Activated gamma-delta T cell (primary cell): ENCODE measurements at regions not wholly inside any gene's neighbourhood (a gene's known extent, or its start where the extent isn't known, plus 50 kb on each side); places are given as distances from the start of the nearest gene placed in this dataset.

Experiments
- DNase-seq: peaks from one replicate; lab custom pipeline; 2025; lab: John Stamatoyannopoulos, UW

DNA sequence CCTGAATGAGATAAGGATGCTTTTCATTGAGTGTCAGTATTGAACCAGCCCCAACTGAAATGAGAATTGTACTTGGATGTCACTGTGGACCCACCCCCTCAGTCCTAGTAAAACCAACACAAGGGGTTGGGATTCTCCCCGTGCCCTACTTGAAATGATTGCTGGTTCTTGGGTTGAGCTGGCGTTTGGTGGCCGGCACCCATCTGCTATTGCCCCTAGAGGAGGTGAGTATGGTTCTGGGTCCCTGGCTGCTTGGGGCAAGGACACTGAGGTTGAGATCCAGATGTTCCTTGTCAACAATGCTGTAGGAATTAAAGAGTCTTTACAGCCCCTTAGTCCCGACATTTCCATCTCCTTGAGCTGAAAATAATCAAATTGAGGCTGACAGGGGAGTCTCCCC lies 170.0 kb upstream of the ZNF32 start:
- no peak for DNase-seq

DNA sequence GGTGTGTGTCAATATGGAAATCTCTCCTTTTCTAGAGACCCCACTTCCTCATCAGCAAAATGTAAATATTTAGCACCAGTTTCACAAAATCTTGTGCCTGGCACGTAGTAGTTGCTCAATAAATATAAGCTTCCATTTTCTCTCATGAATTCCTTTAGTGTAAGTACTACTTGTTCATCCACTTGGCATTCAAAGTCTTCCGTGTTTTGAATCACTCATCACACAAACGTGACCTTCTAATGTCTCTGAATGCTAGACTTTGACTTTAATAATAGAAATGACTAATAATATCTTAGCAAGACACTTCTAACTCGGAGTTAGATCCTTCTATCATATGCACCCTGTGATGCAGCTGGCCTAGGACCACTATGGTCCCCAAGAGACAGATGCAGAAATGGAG lies 168.7 kb upstream of the ZNF32 start:
- DNase-seq: no peak

GRCh38 chr10:43816351-43817321 lies 168.0 kb upstream of the ZNF32 start:
- no peak for DNase-seq

DNA sequence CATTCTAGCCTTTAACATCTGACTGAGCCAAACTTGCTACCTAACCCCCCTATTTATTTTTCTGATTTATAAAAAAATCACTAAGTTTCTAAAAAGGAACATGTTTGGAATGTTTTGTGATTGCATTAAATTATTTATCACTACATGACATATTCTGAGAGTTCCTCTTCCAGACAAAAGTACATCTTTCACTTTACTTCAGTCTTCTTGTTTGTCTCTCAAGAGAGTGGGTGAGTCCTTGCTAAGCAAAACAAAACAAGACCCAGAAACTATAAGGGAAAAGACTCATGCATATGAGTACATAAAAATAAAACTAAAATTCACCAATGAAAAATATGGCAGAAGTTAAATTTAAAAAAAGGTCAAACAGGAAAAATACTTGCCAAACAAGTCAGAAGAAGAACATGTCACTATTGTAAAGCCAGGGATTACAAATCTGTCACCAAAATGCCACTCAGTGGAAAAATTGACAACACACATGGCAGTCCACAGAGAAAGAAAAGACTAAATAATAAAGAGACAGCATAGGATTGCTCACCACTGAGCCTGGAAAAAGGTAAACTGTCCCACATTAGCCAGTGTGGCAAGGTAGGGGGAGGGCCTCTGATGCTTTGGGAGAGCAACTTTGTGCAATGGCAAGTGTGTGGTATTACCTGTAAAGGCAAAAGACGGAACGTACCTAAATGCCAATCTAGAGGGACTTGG lies 166.7 kb upstream of the ZNF32 start:
- no peak for DNase-seq

- no peak for DNase-seq
Measured at GRCh38 chr10:43814663-43815062, 166.0 kb upstream of the ZNF32 start.

DNA sequence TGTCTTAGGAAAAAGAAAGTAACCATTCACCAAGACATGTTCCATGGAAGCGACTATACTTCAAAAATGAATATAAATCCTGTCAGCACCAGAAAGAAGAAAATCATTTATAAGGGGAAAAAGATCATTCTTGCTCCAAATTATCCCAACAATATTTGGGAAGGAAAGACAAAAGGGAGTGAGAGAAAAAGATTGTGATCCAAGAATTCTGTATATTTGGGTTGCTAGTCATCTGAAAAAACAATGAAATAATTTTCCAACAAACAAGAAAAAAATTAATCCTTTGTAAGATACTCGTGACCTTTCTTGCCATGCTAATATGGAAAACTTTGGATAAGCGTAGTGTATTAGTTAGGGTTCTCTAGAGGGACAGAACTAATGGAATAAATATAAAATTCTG lies 163.2 kb upstream of the ZNF32 start:
- DNase-seq: no peak

DNA sequence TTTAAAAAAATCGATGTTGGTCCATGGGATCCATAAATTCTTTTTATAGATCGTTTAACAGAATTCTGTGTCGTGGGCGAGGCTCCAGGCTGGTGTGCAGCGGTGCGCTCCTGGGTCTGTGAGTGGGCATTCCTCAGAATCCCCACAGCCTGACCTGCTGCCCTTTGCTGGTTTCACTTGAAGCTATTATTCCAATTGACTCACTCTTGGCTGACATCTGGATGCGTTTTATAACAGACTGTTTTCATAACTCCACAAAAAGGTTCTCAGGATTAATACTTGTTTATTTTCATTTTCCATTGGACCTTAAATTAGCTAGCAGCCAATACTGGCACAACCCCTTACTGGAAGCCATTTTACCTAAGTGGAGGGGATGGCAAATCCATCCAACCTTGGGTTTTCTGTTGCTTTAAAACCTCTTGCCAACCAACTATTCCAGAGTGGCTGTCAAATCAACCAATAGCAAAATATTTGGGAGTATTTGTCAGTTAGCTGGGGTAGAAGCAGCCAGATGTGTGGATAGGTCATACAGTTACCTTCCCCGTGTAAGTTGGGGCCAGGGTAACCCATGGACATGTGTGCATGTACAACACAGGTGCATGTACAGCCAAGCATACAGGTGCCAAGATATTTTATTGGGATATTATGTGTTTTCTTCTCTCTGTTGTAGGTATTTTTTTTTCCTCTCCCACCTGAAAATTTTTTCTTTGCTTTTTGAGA lies 160.7 kb upstream of the ZNF32 start:
- no peak for DNase-seq

GRCh38 chr10:43808136-43808535 lies 159.5 kb upstream of the ZNF32 start:
- DNase-seq: no peak

DNA sequence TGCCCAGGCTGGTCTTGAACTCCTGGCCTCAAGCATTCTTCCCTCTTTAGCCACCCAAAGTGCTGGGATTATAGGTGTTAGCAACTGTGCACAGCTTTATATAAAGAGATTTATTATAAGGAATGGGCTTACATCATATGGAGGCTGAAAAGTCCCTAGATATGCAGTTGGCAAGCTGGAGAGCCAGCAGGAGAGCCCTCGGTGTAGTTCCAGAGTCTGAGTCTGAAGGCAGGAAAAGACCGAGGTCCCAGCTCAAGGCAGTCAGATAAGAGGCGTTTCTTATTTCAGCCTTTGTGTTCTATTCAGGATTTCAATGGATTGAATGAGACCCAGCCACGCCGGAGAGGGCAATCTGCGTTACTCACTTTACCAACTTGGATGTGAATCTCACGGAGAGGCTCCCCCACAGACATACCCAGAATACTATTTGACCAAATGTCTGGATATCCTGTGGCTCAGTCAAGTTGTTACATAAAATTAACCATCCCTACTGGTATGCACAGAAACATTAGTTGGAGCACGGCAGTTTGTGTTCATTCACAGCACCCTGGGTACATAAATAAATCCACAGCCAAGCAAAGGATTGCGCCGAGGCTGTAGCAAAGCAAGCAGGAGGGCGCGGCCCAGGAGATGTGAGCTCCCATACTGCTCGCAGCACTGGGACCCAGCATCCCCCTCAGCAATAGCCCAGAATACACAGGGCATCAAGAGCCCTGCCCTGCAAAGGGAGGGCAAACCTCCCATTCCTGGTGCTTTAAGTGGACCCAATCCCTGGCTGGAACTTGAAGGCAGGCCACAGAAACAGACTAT lies 158.4 kb upstream of the ZNF32 start:
- no peak for DNase-seq

- DNase-seq: no peak
Measured at GRCh38 chr10:43803791-43804190, 155.1 kb upstream of the ZNF32 start.

DNA sequence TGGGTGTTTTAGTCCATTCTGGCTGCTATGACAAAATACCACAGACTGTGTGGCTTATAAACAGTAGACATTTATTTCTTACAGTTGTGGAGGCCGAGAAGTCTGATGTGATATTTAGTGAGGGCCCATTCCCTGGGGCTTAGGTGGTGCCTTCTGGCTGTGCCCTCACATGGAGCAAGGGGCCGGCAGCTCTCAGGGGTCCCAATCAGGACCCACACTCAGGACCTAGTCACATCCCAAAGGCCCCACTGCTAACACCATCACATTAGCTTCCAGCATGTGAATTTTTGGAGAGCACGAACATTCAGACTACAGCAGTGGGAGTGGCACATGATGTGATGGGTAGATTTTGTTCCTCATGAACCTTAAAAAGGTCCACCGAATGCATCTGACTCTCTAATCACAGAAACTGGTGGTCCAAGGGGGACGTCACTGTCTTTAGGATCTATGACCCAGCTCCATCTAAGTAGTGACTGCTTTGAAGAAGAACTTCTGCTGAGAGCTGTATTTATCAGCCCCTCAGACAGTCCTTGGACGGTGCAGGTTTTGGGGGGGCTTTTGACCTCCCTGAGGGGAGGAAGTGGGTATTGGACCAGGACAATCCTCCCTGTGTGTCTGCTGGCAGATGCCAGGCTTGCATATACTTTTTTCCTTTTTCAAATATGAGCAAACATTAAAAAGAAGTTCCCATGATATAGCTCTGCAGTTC lies 154.5 kb upstream of the ZNF32 start:
- DNase-seq: no peak

GRCh38 chr10:43801626-43802025 lies 152.9 kb upstream of the ZNF32 start:
- DNase-seq: no peak

- DNase-seq: no peak
Measured at GRCh38 chr10:43801140-43801539, 152.5 kb upstream of the ZNF32 start.

DNA sequence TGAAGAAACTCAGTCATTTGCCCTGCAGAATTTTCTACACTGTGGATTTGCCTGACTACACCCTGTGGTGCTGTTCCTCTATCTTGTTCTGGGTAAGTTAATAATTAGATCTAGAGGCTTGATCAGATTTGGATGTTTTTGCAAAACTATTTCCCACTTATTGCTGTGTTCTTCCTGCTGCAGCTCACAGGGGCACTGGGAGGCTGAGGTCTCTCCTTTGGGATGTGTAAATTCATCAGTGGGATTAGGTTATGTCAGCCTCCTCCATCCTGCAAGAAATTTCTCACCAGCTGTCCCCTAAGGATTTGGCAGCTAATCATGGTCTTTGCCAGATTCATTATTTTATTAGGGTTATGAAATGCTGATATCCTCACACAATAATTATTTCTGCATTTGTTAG lies 148.1 kb upstream of the ZNF32 start:
- DNase-seq: no peak

DNA sequence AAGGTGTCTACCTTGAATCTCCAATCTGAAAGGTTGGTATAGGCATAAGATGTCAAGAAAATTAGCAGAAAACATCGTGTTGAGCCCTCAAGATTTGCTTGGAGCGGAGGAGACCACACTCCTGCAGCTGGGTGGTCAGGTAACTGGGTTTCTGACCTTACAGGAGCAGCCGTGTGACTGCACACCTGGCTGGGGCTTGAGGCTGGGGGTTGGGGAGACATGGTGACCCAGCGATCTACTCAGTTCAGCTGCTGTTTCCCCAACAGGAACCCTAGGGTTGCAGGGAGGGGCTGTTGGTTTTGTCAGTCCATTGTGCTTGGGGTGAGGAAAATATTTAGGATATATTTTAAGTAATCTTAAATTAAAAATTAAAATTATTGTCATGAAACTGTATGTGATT lies 147.0 kb upstream of the ZNF32 start:
- no peak for DNase-seq

DNA sequence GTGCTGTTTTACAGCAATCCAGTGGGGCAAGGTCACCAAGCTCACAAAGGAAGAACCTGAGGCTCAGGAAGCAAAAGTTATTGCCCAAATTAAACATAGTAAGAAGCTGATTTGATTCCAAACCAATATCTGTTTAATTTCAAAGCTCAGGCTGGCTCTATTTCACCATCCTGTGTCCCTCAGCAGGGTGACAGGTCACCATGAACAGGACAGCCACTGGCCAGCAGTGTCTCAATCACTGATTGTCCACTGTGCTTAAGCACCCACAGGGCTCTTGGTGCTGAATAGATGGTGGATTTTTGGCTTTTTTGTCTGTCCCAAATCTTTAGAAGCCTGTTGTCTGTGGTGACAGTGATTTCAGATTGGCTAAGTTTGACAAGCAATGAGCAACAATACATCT lies 146.4 kb upstream of the ZNF32 start:
- no peak for DNase-seq

DNA sequence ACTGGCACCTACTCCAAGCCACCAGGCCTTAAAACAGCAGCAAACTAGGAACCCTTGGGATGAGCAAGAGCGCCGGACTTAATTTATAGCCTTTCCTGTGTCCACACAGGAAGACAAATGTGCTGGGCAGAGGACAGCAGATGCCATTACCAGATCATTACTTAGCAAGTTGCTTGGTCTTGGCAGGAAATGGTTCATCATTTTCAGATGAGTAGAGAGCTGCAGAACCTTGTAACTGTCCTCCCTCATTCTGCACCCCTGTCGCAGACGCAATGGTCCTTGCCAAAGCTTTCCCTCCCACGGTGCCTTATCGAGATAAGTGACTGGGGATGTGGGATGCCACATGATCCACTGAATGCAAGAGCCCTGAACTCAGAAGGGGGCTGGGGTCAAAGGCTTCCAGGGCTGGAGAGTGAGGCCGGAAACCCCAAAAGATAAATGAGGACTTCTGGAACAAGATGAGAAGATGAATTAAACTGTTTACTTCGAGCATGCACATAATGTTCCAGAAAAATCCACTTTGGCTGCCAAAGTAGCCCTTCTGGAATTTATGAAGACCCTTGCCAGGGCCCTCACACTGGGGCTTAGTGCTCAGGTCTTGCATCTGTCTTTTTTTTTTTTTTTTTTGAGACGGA lies 145.6 kb upstream of the ZNF32 start:
- DNase-seq: no peak

- no peak for DNase-seq
Measured at GRCh38 chr10:43793704-43794103, 145.0 kb upstream of the ZNF32 start.

DNA sequence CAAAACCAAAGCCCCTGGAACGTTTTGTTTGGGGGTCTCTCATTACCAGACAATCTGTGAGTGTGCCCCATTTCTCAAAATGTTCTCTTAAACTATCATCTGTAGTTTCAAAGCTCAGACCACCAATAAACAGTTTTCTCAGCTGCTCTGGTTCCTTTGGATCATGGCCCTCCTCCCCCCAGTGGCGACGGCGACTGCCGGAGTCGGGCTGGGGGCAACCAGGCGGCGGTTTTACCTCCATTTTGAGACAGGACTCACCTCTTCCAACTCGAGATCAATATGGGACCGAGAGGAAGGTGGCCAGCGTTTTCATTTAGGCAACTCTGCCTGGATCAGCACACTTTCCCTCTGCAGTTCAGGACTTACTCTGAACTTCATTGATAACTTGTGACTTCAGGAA lies 141.5 kb upstream of the ZNF32 start:
- DNase-seq: no peak

DNA sequence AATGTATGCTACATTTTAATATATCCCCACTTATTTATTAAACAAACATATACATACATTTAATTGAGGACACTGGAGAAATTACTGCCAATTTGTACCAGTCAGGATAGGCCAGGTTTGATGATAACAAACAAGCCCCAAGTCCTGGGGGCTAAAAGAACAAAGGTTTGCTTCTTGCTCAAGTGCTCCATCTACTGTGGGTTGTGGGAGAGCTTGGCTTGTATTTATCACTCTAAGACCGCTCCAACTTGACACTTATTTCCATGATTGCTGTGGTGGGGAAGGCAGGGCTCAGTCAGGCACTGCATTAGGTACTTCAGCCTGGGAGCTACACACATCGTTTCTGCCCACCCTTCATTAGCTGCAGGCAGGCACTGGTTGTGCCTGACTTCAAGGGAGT lies 136.6 kb upstream of the ZNF32 start:
- no peak for DNase-seq

GRCh38 chr10:43782814-43783213 lies 134.1 kb upstream of the ZNF32 start:
- DNase-seq: no peak
